BJ (cell line): ENCODE measurements at regions not wholly inside any gene's neighbourhood (a gene's known extent, or its start where the extent isn't known, plus 50 kb on each side); places are given as distances from the start of the nearest gene placed in this dataset.

ENCODE experiments used
- CTCF ChIA-PET: fragments of 350-600 bp; formaldehyde crosslinking; extraction: SDS; loops from one replicate; lab custom pipeline; 2021; ENCODE audit warnings: antibody characterized with exemption, inconsistent platforms; lab: Yijun Ruan, JAX
- POLR2A ChIA-PET: fragments of 300-600 bp; sonication (Branson Sonifier 250); formaldehyde crosslinking; extraction: SDS; loops from one replicate; lab custom pipeline; 2021; ENCODE audit warnings: antibody characterized with exemption; lab: Charles Lee
- DNase-seq: peaks from one replicate; pipeline ENCODE4 v3.0.0-alpha.2; 2011; ENCODE audit warnings: low read depth
- H3K27me3 ChIP-seq: 2 replicates; pipeline ENCODE4 v1.6.0; 2011; ENCODE audit warnings: low read length; ENCODE audit not compliant: control insufficient read depth, insufficient read depth
- H3K36me3 ChIP-seq: 2 replicates; pipeline ENCODE4 v1.5.1; 2011; ENCODE audit warnings: low read length; ENCODE audit not compliant: control insufficient read depth, insufficient read depth
- H3K4me3 ChIP-seq: 2 replicates; pipeline ENCODE4 v1.5.1; 2011; ENCODE audit warnings: low read depth, mild to moderate bottlenecking, control low read depth, low read length
- TF ChIP-seq, protein P1 (sequence below): IDR thresholded peaks from 2 replicates; pipeline ENCODE4 v1.5.1; 2011; ENCODE audit warnings: low read depth, mild to moderate bottlenecking, control low read depth, inconsistent platforms, low read length, moderate library complexity; ENCODE audit not compliant: insufficient read depth

DNA sequence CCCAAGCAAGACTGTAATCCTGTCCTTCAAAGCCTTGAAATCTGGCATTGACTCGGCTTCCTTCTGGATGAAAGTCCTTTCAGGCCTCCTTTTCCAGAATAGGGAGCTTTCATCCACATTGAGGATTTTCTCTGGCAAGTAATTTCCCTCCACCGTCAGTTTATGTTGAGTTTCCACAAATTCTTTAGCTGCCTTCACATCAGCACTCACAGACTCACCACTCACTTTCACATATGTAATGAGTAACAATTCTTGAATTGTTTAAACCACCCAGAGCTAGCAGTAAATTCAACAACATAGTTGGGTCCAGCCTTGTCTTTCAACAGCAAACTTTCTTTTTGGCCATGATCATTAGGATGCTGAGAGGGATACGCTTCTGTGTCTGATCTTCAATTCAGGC is 84.3 kb upstream of the PRDM11 start:
- no peak overlapping the region for H3K4me3 ChIP-seq
- DNase-seq: no peak
- POLR2A ChIA-PET: no interaction called here
- no peaks in the 10 kb centered on the region for H3K36me3 ChIP-seq
- CTCF ChIA-PET: interaction anchor here (0.9 to 2.1 kb wide), 5 partner anchors 12 to 43 kb away, joined by 3 to 9 read pairs (median 5); no protein-coding TSS in a partner anchor
- TF ChIP-seq, protein P1, sequence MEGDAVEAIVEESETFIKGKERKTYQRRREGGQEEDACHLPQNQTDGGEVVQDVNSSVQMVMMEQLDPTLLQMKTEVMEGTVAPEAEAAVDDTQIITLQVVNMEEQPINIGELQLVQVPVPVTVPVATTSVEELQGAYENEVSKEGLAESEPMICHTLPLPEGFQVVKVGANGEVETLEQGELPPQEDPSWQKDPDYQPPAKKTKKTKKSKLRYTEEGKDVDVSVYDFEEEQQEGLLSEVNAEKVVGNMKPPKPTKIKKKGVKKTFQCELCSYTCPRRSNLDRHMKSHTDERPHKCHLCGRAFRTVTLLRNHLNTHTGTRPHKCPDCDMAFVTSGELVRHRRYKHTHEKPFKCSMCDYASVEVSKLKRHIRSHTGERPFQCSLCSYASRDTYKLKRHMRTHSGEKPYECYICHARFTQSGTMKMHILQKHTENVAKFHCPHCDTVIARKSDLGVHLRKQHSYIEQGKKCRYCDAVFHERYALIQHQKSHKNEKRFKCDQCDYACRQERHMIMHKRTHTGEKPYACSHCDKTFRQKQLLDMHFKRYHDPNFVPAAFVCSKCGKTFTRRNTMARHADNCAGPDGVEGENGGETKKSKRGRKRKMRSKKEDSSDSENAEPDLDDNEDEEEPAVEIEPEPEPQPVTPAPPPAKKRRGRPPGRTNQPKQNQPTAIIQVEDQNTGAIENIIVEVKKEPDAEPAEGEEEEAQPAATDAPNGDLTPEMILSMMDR: no peak
- peaks cover 2% of the 10 kb centered on the region; the same call in 1 of the 2 replicates for H3K27me3 ChIP-seq

DNA sequence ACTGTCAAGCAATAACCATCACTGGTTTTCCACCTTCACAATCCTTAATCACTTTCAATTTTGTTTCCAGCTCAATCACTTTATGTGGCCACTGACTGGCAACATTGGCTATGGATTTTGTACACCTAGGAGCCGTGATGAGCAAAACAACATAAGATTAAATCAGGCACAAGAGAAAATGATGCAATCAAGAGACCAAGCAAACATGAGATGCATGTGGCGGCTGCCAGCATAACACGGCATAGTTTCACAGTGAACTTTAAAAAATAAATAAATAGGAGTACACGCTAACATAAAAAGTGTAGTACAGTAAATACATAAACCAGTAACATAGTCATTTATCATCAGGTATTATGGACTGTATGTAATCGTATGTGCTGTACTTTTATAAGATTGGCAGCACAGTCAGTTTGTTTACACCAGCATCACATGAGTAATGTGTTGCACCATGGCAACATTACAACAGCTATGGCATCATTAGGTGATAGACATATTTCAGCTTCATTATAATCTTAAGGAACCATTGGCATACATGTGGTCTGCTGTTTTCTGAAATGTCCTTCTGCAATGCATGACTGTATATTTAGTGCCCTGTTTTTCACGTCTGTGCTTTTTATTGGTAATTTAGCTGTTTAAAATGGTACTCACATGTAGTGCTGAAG is 83.3 kb upstream of the PRDM11 start:
- DNase-seq: no peak
- TF ChIP-seq, protein P1: no peak
- ChIA-PET CTCF (interaction anchor here (0.9 to 2.1 kb wide), 3 partner anchors 13 to 40 kb away, joined by 5 to 9 read pairs (median 5); no protein-coding TSS in a partner anchor), POLR2A (no interaction called here)
- peaks cover 4% of the 10 kb centered on the region; the same call in 1 of the 2 replicates for H3K27me3 ChIP-seq
- H3K36me3 ChIP-seq: no peaks in the 10 kb centered on the region
- H3K4me3 ChIP-seq: no peak overlapping the region

DNA sequence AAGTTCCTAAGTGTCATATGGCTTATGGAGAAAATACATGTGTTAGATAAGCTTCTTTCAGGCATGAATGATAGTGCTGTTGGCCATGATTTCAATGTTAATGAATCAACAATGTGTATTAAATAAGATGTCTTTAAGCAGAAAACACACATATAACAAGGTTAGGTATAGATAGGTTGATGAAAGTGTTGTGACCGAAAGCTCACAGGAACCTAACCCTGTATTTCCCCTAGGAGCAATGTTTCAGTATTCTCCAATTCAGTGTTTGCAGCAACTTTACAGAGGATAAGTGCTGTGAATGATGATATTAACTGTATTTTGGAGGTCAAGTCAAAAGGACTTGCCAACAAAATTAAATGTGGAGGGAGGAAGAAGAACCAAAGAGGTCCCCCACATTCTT is 82.8 kb upstream of the PRDM11 start:
- POLR2A ChIA-PET: no interaction called here
- DNase-seq: no peak
- CTCF ChIA-PET: interaction anchor here (1.6 kb wide), 1 partner anchor 12 kb away, joined by 5 read pairs; no protein-coding TSS in a partner anchor
- TF ChIP-seq, protein P1: no peak
- no peaks in the 10 kb centered on the region for H3K36me3 ChIP-seq
- H3K27me3 ChIP-seq: peaks cover 4% of the 10 kb centered on the region; the same call in 1 of the 2 replicates
- no peak overlapping the region for H3K4me3 ChIP-seq

DNA sequence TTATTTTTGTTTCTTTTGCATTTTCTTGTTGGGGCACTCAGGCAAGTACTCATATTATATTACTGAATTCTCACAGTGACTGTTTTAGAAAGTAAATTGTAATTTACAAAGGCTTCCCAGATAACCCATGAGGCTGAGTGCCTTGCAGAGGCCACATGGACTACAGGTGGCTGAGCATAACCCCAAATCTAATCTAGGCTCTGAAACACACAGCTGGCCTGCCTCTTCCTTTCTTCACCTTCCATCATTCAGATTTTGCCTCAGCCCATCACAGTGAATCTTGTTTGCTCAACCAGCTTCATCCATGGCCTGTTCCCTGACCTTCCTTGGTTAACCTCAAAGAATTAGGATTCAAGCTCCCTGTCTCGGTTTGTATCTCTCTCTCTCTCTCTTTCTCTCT is 78.5 kb upstream of the PRDM11 start:
- ChIA-PET CTCF (interaction anchor here (1.4 to 1.5 kb wide), 2 partner anchors 35 to 37 kb away, joined by 3 to 5 read pairs; no protein-coding TSS in a partner anchor), POLR2A (no interaction called here)
- Histone ChIP-seq H3K36me3 (no peaks in the 10 kb centered on the region), H3K27me3 (peaks cover 11% of the 10 kb centered on the region), H3K4me3 (no peak overlapping the region)
- TF ChIP-seq, protein P1: no peak
- no peak for DNase-seq

DNA sequence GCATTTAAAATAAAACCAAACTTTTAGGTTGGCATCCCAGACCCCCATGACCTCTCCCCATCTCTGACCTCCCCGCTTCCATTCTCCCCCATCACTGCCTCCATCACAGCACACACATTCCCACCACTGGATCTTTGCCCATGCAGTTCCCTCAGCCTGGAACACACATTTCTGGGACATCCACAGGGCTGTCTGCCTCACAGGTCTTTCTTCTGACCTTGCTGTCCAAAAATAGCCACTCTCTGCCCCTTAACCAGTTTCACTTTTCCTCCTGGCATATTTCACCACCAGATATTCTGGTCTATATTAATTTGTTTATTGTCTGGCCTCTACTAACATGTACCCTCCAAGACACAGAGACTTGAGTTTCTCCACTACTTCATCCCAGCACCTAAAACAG is 75.2 kb upstream of the PRDM11 start:
- POLR2A ChIA-PET: no interaction called here
- H3K36me3 ChIP-seq: no peaks in the 10 kb centered on the region
- DNase-seq: no peak

More for the DNA sequence above, 75.2 kb upstream of the PRDM11 start:
- CTCF ChIA-PET: no interaction called here
- TF ChIP-seq, protein P1: no peak
- Histone ChIP-seq H3K27me3 (peaks cover 14% of the 10 kb centered on the region), H3K4me3 (no peak overlapping the region)
